GM12892 (cell line): ENCODE measurements at regions not wholly inside any gene's neighbourhood (a gene's known extent, or its start where the extent isn't known, plus 50 kb on each side); places are given as distances from the start of the nearest gene placed in this dataset.

Source experiments
- DNase-seq: peaks from one replicate; pipeline ENCODE4 v3.0.0; 2011; ENCODE audit not compliant: insufficient read length
- FAIRE-seq: peaks from 2 replicates; lab custom pipeline; 2011; peaks lifted over from hg19 to GRCh38; lab: Jason Lieb, UNC
- POLR2A ChIP-seq: IDR thresholded peaks from 2 replicates; pipeline ENCODE4 v1.6.1; 2011; ENCODE audit warnings: low read depth, low read length, control low read depth
- POLR2AphosphoS5 ChIP-seq: IDR thresholded peaks from 2 replicates; pipeline ENCODE4 v1.6.1; 2011; ENCODE audit warnings: low read depth, low read length, control low read depth
- TAF1 ChIP-seq: IDR thresholded peaks from 2 replicates; pipeline ENCODE4 v1.6.1; 2011; ENCODE audit warnings: low read depth, mild to moderate bottlenecking, control low read depth, low read length, borderline replicate concordance

GRCh38 chr9:82670000-82670399, 392.9 kb downstream of the RASEF start:
- DNase-seq = no peak
- no peak for TF ChIP-seq POLR2A
- no peak for TF ChIP-seq TAF1
- TF ChIP-seq POLR2AphosphoS5 = no peak
- no peak for FAIRE-seq

DNA sequence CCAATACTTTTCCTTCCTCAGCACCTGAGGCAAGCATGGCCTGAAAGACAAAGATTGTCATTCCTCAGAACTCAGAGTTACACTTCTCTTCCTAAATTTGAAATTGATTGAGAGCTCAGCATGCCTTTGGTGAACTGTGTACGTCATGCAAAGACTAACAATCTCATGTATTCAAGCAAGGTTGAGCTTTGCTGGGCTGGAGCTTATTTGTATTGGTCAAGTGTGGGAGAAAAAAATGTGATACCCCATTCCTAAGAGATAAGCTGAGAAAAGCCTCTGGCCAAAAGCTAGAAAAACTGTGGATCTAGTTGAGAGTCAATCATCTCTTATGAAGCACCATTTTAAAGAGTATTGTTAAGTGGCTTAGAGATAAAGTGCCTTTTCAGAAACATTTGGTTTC, 392.2 kb downstream of the RASEF start:
- TF ChIP-seq POLR2A (no peak), TAF1 (no peak), POLR2AphosphoS5 (no peak)
- FAIRE-seq (no peak), DNase-seq (no peak)

DNA sequence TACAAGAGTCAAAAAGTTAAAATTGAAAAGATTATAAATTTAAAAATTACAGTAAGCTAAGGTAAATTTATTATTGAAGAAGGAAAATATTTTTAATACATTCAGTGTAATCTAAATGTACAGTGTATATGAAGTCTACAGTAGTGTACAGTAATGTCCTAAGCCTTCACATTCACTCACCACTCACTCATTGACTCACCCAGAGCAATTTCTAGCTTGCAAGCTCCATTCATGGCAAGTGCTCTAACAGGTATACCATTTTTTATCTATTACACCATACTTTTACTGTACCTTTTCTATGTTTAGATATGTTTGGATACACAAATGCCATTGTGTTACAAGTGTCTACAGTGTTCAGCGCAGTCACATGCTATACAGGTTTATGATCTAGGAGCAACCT, 389.7 kb downstream of the RASEF start:
- DNase-seq = no peak
- no peak for TF ChIP-seq POLR2AphosphoS5
- TF ChIP-seq TAF1 = no peak
- no peak for TF ChIP-seq POLR2A
- no peak for FAIRE-seq

DNA sequence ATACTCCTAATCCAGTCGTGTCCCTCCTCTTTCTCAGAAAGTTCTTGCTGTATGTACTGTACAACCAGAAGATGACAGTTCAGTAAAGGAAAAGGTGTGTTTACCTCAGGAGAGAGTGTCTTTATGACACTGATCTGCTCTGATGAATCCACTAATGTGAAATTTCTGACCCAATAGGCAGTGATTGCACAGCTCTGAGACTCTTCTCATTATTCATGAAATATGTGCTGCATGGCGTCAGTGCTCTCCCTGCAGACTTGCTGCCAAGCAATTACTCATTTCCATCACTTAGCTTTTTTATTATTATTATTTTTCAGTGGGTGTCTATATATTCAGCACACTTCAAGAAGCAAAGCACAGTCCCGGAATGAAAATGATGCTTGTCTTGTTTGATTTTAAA, 389.0 kb downstream of the RASEF start:
- FAIRE-seq (no peak), DNase-seq (no peak)
- no peak for TF ChIP-seq POLR2AphosphoS5
- TF ChIP-seq TAF1 = no peak
- TF ChIP-seq POLR2A = no peak

DNA sequence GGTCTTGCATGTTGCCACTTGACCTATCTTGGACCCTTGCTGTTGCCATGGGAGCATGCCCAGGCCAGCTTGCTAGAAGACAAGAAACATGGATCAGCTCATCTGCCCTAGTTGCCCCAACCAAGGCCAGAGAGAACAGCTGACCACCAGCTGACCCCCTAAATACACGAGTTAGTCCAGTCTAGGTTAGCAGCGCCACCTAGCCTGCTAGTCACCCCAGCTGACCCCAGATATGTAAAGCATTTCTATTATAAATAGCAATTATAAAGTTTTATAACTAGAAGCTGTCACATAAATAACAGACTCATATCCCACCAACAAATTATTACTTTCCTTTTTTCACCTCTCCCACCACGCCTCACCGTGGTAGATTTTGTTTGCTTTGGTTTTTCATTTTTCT, 387.8 kb downstream of the RASEF start:
- FAIRE-seq = no peak
- DNase-seq = no peak
- TF ChIP-seq POLR2AphosphoS5 (no peak), POLR2A (no peak), TAF1 (no peak)

DNA sequence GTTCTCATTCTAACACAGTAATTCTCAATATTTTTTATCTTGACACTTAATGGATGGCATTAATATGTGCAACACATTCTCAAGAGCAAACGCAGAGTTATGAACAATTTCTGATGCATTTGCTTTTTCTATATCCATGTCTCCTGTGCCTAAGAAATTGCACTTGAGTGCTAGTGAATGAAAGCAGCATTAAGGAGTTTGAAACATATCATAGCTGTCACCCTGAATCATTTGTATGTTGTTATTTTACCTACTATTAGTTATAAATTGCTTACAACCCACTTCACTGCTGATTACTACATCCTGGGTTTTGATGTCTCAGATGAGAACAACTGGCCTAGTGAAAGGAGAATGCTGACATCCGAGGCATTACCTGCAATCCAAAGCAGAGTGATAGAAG, 387.3 kb downstream of the RASEF start:
- no peak for FAIRE-seq
- TF ChIP-seq POLR2AphosphoS5 = no peak
- DNase-seq = no peak

DNA sequence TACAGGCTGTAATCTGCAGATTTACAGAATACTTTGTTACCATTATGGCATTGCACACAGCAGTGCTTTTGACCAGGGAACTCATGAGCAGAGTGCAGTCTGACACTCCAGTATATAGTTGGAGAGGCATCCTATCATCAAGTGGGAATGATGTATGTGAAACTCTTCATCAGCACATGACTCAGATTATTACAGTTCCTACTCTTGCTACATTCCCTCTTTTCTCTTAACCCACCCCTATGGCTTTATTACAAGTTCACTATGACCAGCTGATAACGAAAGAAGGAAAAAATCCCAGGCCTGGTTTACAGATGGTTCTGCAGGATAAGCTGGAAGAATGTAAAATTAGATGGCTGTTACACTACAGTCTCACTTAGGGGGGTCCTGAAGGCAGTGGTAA, 385.9 kb downstream of the RASEF start:
- DNase-seq = no peak
- TF ChIP-seq POLR2A (no peak), POLR2AphosphoS5 (no peak), TAF1 (no peak)
- no peak for FAIRE-seq

DNA sequence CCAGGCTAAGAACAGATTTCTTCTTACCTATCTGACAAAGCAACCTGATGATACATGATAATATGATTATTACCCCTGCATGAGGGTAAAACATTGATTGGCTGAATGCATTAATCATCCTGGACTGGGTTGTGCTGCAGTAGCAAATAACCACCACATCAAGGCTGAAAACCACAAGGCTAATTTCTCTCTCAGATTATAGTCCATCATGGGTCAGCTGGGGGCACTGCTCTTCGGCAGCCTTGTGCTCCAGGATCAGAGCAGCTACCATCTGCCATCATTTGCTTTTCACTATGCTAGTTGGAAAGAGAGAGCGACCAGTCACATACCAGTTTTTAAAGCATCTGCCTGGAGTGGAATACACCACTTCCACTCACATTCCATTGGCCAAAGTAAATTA, 383.5 kb downstream of the RASEF start:
- no peak for FAIRE-seq
- DNase-seq = no peak
- TF ChIP-seq TAF1 (no peak), POLR2AphosphoS5 (no peak), POLR2A (no peak)

DNA sequence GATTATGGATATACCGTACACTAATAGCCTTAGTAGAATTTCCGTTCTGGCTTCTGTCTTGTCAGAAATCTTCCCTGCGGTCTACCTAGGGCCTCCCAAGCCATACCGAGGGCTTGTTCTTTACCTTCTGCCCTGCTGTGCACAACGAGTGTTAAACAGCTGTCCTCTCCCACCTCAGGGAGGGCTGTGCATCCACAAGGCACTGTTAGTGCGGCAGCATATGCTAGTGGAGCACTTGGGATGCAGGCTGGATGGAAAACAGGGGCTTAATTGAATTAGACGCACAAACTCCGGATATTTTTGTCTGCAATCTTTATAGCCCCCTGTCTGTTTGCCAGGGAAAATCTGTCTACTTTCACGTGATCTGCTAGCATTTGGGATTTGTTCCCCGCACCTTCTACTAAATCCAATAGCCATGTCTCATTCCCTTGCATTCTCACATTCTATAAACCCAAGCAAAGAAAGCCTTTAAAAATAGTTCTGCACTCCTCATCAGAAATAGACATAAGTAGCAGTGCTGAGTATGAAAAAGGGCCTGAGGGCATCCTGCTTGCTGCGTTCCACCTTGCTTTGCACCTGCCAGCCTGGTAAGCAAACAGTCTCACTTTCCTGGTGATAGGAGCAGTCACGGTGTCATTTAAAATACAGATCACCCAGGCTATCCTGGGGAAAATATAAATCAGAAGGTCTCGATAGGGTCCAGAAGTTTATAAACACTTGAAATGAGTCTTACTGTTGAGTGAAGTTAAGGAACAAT, 382.6 kb downstream of the RASEF start:
- FAIRE-seq (no peak), DNase-seq (no peak)
- TF ChIP-seq TAF1 (no peak), POLR2A (no peak)

- FAIRE-seq (no peak), DNase-seq (no peak)
- TF ChIP-seq POLR2A (no peak), TAF1 (no peak), POLR2AphosphoS5 (no peak)
Measured at GRCh38 chr9:82681809-82682208, 381.1 kb downstream of the RASEF start.

GRCh38 chr9:82682431-82682830, 380.5 kb downstream of the RASEF start:
- no peak for DNase-seq
- FAIRE-seq = no peak

GRCh38 chr9:82695704-82696103, 367.2 kb downstream of the RASEF start:
- FAIRE-seq (no peak), DNase-seq (no peak)
- TF ChIP-seq POLR2A (no peak), TAF1 (no peak), POLR2AphosphoS5 (no peak)

More at GRCh38 chr9:82682431-82682830, 380.5 kb downstream of the RASEF start:
- no peak for TF ChIP-seq POLR2AphosphoS5
- TF ChIP-seq POLR2A = no peak
- no peak for TF ChIP-seq TAF1
